IMR-90 (cell line): ENCODE measurements at regions not wholly inside any gene's neighbourhood (a gene's known extent, or its start where the extent isn't known, plus 50 kb on each side); places are given as distances from the start of the nearest gene placed in this dataset.

Experiments used
- ATAC-seq: fragments of 200-7000 bp; cut with Tn5 transposase; 2 replicates; pipeline ENCODE4 v1.9.1; 2020; ENCODE audit warnings: low read depth, mild to moderate bottlenecking, moderate library complexity
- BruUV-seq: library from RNA; stranded (reverse); fragments of 400-500 nt; replicated peaks from 2 replicates; lab custom pipeline; 2021; lab: Mats Ljungman, UMichigan
- CTCF ChIA-PET: fragments of 300-600 bp; formaldehyde crosslinking; extraction: SDS; loops from one replicate; lab custom pipeline; 2021; ENCODE audit warnings: antibody characterized with exemption; lab: Yijun Ruan, JAX
- POLR2A ChIA-PET: fragments of 300-600 bp; sonication (Branson Sonifier 250); formaldehyde crosslinking; loops from one replicate; lab custom pipeline; 2022; ENCODE audit warnings: antibody characterized with exemption; ENCODE audit not compliant: unreplicated experiment; lab: Charles Lee
- DNase-seq: peaks from one replicate; pipeline ENCODE4 v3.0.0; 2013
- H2AFZ ChIP-seq: replicated peaks from 2 replicates; pipeline ENCODE3; 2013; ENCODE audit warnings: low read length, mild to moderate bottlenecking; ENCODE audit not compliant: poor library complexity
- H2AK5ac ChIP-seq: 2 replicates; pipeline ENCODE4 v1.6.1; 2013; ENCODE audit warnings: low read depth, low read length, inconsistent platforms
- H2AK9ac ChIP-seq: replicated peaks from 2 replicates; pipeline ENCODE3; 2013; ENCODE audit warnings: mild to moderate bottlenecking, low read depth, low read length, moderate library complexity; ENCODE audit not compliant: poor library complexity
- H2BK120ac ChIP-seq: 2 replicates; pipeline ENCODE4 v1.6.1; 2013; ENCODE audit warnings: low read depth, low read length, inconsistent platforms
- H2BK15ac ChIP-seq: 3 replicates; pipeline ENCODE4 v1.6.1; 2013; ENCODE audit warnings: low read depth, low read length, inconsistent platforms
- H2BK20ac ChIP-seq: 2 replicates; pipeline ENCODE4 v1.6.1; 2013; ENCODE audit warnings: low read depth, mild to moderate bottlenecking, inconsistent platforms, low read length, moderate library complexity
- H2BK5ac ChIP-seq: 2 replicates; pipeline ENCODE4 v1.6.1; 2013; ENCODE audit warnings: mild to moderate bottlenecking, low read depth, low read length, inconsistent platforms; ENCODE audit not compliant: poor library complexity, severe bottlenecking
- H3K14ac ChIP-seq: replicated peaks from 2 replicates; pipeline ENCODE4 v1.6.1; 2013; ENCODE audit warnings: low read depth, low read length, inconsistent platforms
- H3K18ac ChIP-seq: 2 replicates; pipeline ENCODE4 v1.6.1; 2013; ENCODE audit warnings: low read depth, low read length, control low read depth
- H3K23ac ChIP-seq: 2 replicates; pipeline ENCODE4 v1.6.1; 2013; ENCODE audit warnings: low read depth, low read length, inconsistent platforms
- H3K27ac ChIP-seq: 2 replicates; pipeline ENCODE4 v1.5.1; 2013; ENCODE audit warnings: mild to moderate bottlenecking, control low read depth, low read length; ENCODE audit not compliant: insufficient read depth
- H3K27me3 ChIP-seq: 2 replicates; pipeline ENCODE4 v1.6.1; 2013; ENCODE audit warnings: low read length; ENCODE audit not compliant: control insufficient read depth, insufficient read depth
- H3K36me3 ChIP-seq: 2 replicates; pipeline ENCODE4 v1.6.1; 2013; ENCODE audit warnings: low read length, mixed read lengths; ENCODE audit not compliant: control insufficient read depth, insufficient read depth
- H3K4ac ChIP-seq: 2 replicates; pipeline ENCODE4 v1.6.1; 2013; ENCODE audit warnings: low read depth, low read length, inconsistent platforms
- H3K4me1 ChIP-seq: 2 replicates; pipeline ENCODE4 v1.6.1; 2013; ENCODE audit warnings: low read length, mixed read lengths; ENCODE audit not compliant: control insufficient read depth, insufficient read depth
- H3K4me2 ChIP-seq: 2 replicates; pipeline ENCODE4 v1.6.1; 2013; ENCODE audit warnings: low read depth, mild to moderate bottlenecking, control low read depth, low read length, moderate library complexity
- H3K4me3 ChIP-seq: 2 replicates; pipeline ENCODE4 v1.5.1; 2013; ENCODE audit warnings: low read depth, mild to moderate bottlenecking, control low read depth, low read length, moderate library complexity; ENCODE audit not compliant: insufficient read depth
- H3K56ac ChIP-seq: 2 replicates; pipeline ENCODE4 v1.6.1; 2013; ENCODE audit warnings: low read length, inconsistent platforms; ENCODE audit not compliant: insufficient read depth; ENCODE audit errors: extremely low read depth
- H3K79me1 ChIP-seq, 2 experiments: 2 replicates each; pipeline ENCODE4 v1.6.1; 2013; ENCODE audit warnings: low read length in 2 of 2, inconsistent platforms in 1 of 2, low read depth in 1 of 2
- H3K9ac ChIP-seq: 2 replicates; pipeline ENCODE4 v1.6.1; 2013; ENCODE audit warnings: low read depth, low read length, control low read depth
- H3K9me1 ChIP-seq: 2 replicates; pipeline ENCODE4 v1.6.1; 2013; ENCODE audit warnings: low read length, inconsistent platforms; ENCODE audit not compliant: insufficient read depth
- H3K9me3 ChIP-seq: 2 replicates; pipeline ENCODE4 v1.6.1; 2013; ENCODE audit warnings: low read length; ENCODE audit not compliant: control insufficient read depth, insufficient read depth
- H4K20me1 ChIP-seq: 2 replicates; pipeline ENCODE4 v1.6.1; 2013; ENCODE audit warnings: low read length, inconsistent platforms; ENCODE audit not compliant: insufficient read depth
- H4K5ac ChIP-seq: 2 replicates; pipeline ENCODE4 v1.6.1; 2013; ENCODE audit warnings: mild to moderate bottlenecking, low read depth, low read length, control low read depth
- H4K8ac ChIP-seq, 2 experiments: 2 replicates each; pipeline ENCODE4 v1.6.1; 2013; ENCODE audit warnings: low read depth in 2 of 2, low read length in 2 of 2, control low read depth in 1 of 2, inconsistent platforms in 1 of 2
- H4K91ac ChIP-seq: 2 replicates; pipeline ENCODE4 v1.6.1; 2013; ENCODE audit warnings: low read depth, low read length, inconsistent platforms; ENCODE audit not compliant: insufficient read depth
- CEBPB ChIP-seq: IDR thresholded peaks from 2 replicates; pipeline ENCODE4 v1.6.1; 2012; ENCODE audit warnings: low read depth, low read length, improper control_type of control experiment
- MAFK ChIP-seq: IDR thresholded peaks from 2 replicates; pipeline ENCODE4 v1.6.1; 2012; ENCODE audit warnings: low read depth, low read length, improper control_type of control experiment
- WGBS, 2 experiments: methylation state at CpG; one replicate each; pipeline versions ENCODE4 v1.1.5 to v1.1.7; 2013; ENCODE audit warnings: missing lambda C conversion rate in 2 of 2; ENCODE audit not compliant: insufficient read length in 1 of 2; ENCODE audit errors: extremely low coverage in 2 of 2; 5-methylcytosine and 5-hydroxymethylcytosine counted together
- dilution Hi-C: fragments of 300-500 bp; cut with HindIII; formaldehyde crosslinking; loops from one replicate; pipeline ENCODE4 v1.14.3; 2018; ENCODE audit warnings: low sequenced_read_pairs; ENCODE audit not compliant: unreplicated experiment
- in situ Hi-C: fragments of 300-500 bp; cut with MboI; formaldehyde crosslinking; loops from 3 replicates; pipeline ENCODE4 v1.14.3; 2019; ENCODE audit warnings: low sequenced_read_pairs, inconsistent platforms, mixed read lengths
- intact Hi-C: fragments of 100-400 bp; cut with micrococcal nuclease; formaldehyde crosslinking; loops from 2 replicates; pipeline ENCODE4 v1.10.0; 2022
- TF ChIP-seq, protein P1 (sequence below): fragments of 150-350 bp; IDR thresholded peaks from 2 replicates; pipeline ENCODE4 v1.6.1; 2016; ENCODE audit warnings: low read depth, mild to moderate bottlenecking, low read length, moderate library complexity, borderline replicate concordance

DNA sequence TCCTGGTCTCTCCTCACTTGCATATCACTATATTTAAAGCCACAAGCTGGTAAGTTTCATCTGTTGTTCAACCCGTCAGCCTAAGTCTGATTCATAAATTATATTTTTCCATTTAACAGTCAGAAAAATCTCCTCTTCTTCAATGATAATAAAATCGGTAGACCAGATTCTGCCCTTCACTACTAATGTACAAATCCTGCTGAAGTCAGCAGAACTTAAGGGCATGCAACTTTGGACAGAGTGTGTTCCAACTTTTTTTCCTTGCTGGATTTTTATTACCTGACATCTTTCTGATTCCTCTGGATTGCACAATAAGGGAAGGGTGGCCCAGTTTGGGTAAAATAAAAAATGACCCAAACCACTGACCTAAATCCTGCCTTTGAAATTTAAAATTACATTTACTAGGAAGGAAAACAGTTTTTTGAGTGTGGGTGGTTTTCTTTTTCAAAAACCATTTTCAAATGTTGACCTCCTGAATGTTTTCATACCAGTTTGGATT is 125.4 kb upstream of the DIO2 start:
- H2AK5ac ChIP-seq: no peak overlapping the region
- dilution Hi-C loops: no loop called here
- H3K4me2 ChIP-seq: no peak overlapping the region
- in situ Hi-C loops: no loop called here
- no peaks in the 10 kb centered on the region for H3K36me3 ChIP-seq
- no peak overlapping the region for H2BK20ac ChIP-seq
- no peak overlapping the region for H3K4me3 ChIP-seq
- no peak overlapping the region for H3K23ac ChIP-seq
- H4K91ac ChIP-seq: no peak overlapping the region
- no peak overlapping the region for H2BK15ac ChIP-seq
- TF ChIP-seq, protein P1, sequence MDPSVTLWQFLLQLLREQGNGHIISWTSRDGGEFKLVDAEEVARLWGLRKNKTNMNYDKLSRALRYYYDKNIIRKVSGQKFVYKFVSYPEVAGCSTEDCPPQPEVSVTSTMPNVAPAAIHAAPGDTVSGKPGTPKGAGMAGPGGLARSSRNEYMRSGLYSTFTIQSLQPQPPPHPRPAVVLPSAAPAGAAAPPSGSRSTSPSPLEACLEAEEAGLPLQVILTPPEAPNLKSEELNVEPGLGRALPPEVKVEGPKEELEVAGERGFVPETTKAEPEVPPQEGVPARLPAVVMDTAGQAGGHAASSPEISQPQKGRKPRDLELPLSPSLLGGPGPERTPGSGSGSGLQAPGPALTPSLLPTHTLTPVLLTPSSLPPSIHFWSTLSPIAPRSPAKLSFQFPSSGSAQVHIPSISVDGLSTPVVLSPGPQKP: no peak
- TF ChIP-seq MAFK: peak; percentile 89
- TF ChIP-seq CEBPB: peak; percentile 64
- no peaks in the 10 kb centered on the region for H3K9me3 ChIP-seq
- no peak for DNase-seq
- no peaks in the 10 kb centered on the region for H3K9me1 ChIP-seq
- no TSS peak for BruUV-seq
- intact Hi-C loops: no loop called here
- H3K4me1 ChIP-seq: no peaks in the 10 kb centered on the region
- no peak overlapping the region for H3K9ac ChIP-seq
- H3K56ac ChIP-seq: no peak overlapping the region
- H2BK5ac ChIP-seq: no peak overlapping the region
- CTCF ChIA-PET: no interaction called here
- no peak overlapping the region for H4K8ac ChIP-seq
- ATAC-seq: no peak
- no peak overlapping the region for H2BK120ac ChIP-seq
- no peak overlapping the region for H2AFZ ChIP-seq
- no peak overlapping the region for H3K14ac ChIP-seq
- H3K4ac ChIP-seq: no peak overlapping the region
- H3K79me1 ChIP-seq: no peaks in the 10 kb centered on the region
- H4K20me1 ChIP-seq: no peaks in the 10 kb centered on the region
- no peak overlapping the region for H3K18ac ChIP-seq
- 83% methylated on average over 1 of the region's 2 CpGs; no CpG with 5 or more reads in 1 of the 2 experiments for WGBS, 2 experiments
- H4K5ac ChIP-seq: no peak overlapping the region
- H3K27me3 ChIP-seq: no peaks in the 10 kb centered on the region
- no peak overlapping the region for H3K27ac ChIP-seq
- POLR2A ChIA-PET: no interaction called here
- no peak overlapping the region for H2AK9ac ChIP-seq
